Right cardiac atrium (tissue), 5 donors: ENCODE measurements at regions not wholly inside any gene's neighbourhood (a gene's known extent, or its start where the extent isn't known, plus 50 kb on each side); places are given as distances from the start of the nearest gene placed in this dataset.
A peak's percentile ranks its signal among the peaks of the same experiment; 100 is the strongest.

Experiments used
- ATAC-seq, 2 donors: fragments of 200-7000 bp; cut with Tn5 transposase; one replicate each; pipeline versions ENCODE4 v1.8.0 to v1.9.1; 2020; ENCODE audit warnings: moderate library complexity in 2 of 2, mild to moderate bottlenecking in 1 of 2
- DNase-seq, 3 donors: peaks; one replicate each; pipeline ENCODE4 v3.0.0-alpha.2; 2020
- H3K27ac ChIP-seq: one replicate; pipeline ENCODE4 v1.5.1; 2013; ENCODE audit warnings: mild to moderate bottlenecking, low read length, control low read depth, moderate library complexity
- H3K27me3 ChIP-seq: one replicate; pipeline ENCODE4 v1.6.1; 2013; ENCODE audit not compliant: control insufficient read depth, insufficient read depth
- H3K4me1 ChIP-seq: one replicate; pipeline ENCODE4 v1.6.1; 2013; ENCODE audit warnings: low read length; ENCODE audit not compliant: control insufficient read depth, insufficient read depth
- H3K4me3 ChIP-seq: one replicate; pipeline ENCODE4 v1.5.1; 2013; ENCODE audit warnings: low read length, control low read depth
- H3K9me3 ChIP-seq: one replicate; pipeline ENCODE4 v1.6.1; 2013; ENCODE audit warnings: low read length; ENCODE audit not compliant: control insufficient read depth
- WGBS: extraction: QIAGEN DNeasy Blood & Tissue Kit; methylation state at CpG from one replicate; pipeline ENCODE4 v1.1.7; 2013; 5-methylcytosine and 5-hydroxymethylcytosine counted together
- intact Hi-C, 4 donors: fragments of 100-400 bp; cut with DNase I; formaldehyde crosslinking; loops; one replicate each; pipeline versions ENCODE4 v1.11.0 to v1.14.0; 2022 to 2023
- donor health status: healthy with polysubstance abuse.
- donor health status: DM: no; HTN: yes; CAD: no.
- donor health status: DM: no; HTN: no; CAD: no.
- donor health status: DM: no; HTN: yes; CAD: no; lungs with severe emphysema.
- donor health status: DM: yes; HTN: yes; CAD: no.

GRCh38 chr18:47510831-47511230 lies 259.4 kb upstream of the SKOR2 start:
- H3K27me3 ChIP-seq, result no peaks in the 10 kb centered on the region
- H3K4me1 ChIP-seq, result peaks cover 2% of the 10 kb centered on the region
- 86% methylated on average over 4 of the region's 4 CpGs for WGBS
- H3K9me3 ChIP-seq, result no peaks in the 10 kb centered on the region
- H3K4me3 ChIP-seq, result no peak overlapping the region
- ATAC-seq (no peak), DNase-seq (no peak)
- H3K27ac ChIP-seq, result no peak overlapping the region
- intact Hi-C loops, result no loop called here

GRCh38 chr18:47507651-47508050 lies 256.2 kb upstream of the SKOR2 start:
- H3K4me1 ChIP-seq, result peaks cover 2% of the 10 kb centered on the region
- no peak for DNase-seq
- H3K27me3 ChIP-seq, result no peaks in the 10 kb centered on the region
- WGBS, result 86% methylated on average over 3 of the region's 3 CpGs
- no peak overlapping the region for H3K4me3 ChIP-seq
- ATAC-seq, result no peak
- H3K9me3 ChIP-seq, result no peaks in the 10 kb centered on the region
- no peak overlapping the region for H3K27ac ChIP-seq
- intact Hi-C loops, result no loop called here

- no peak for DNase-seq
- Histone ChIP-seq H3K4me3 (no peak overlapping the region), H3K9me3 (no peaks in the 10 kb centered on the region), H3K27me3 (no peaks in the 10 kb centered on the region), H3K4me1 (peaks cover 2% of the 10 kb centered on the region), H3K27ac (no peak overlapping the region)
- intact Hi-C loops, result no loop called here
- 78% methylated on average over 7 of the region's 7 CpGs for WGBS
- ATAC-seq, result no peak
Observed at GRCh38 chr18:47506897-47507296, 255.4 kb upstream of the SKOR2 start.

- DNase-seq (no peak), ATAC-seq (no peak)
- WGBS, result 66% methylated on average over 6 of the region's 6 CpGs
- Histone ChIP-seq H3K9me3 (no peaks in the 10 kb centered on the region), H3K27ac (no peak overlapping the region), H3K4me3 (no peak overlapping the region), H3K4me1 (no peaks in the 10 kb centered on the region), H3K27me3 (no peaks in the 10 kb centered on the region)
- intact Hi-C loops, result no loop called here
Observed at GRCh38 chr18:47501946-47502345, 250.5 kb upstream of the SKOR2 start.

- 63% methylated on average over 2 of the region's 2 CpGs for WGBS
- H3K4me1 ChIP-seq, result no peaks in the 10 kb centered on the region
- no peaks in the 10 kb centered on the region for H3K9me3 ChIP-seq
- intact Hi-C loops, result no loop called here
- no peak overlapping the region for H3K4me3 ChIP-seq
- H3K27ac ChIP-seq, result no peak overlapping the region
- no peaks in the 10 kb centered on the region for H3K27me3 ChIP-seq
- DNase-seq (no peak), ATAC-seq (no peak)
Observed at GRCh38 chr18:47500930-47501329, 249.5 kb upstream of the SKOR2 start.

- intact Hi-C loops, result loop anchor here in 1 of 4 donors (10.0 kb wide), 1 partner anchor 142 kb away; no protein-coding TSS in a partner anchor
- WGBS, result 84% methylated on average over 3 of the region's 3 CpGs
- no peaks in the 10 kb centered on the region for H3K9me3 ChIP-seq
- no peak overlapping the region for H3K27ac ChIP-seq
- peaks cover 2% of the 10 kb centered on the region for H3K4me1 ChIP-seq
- no peak for ATAC-seq
- H3K27me3 ChIP-seq, result no peaks in the 10 kb centered on the region
- no peak for DNase-seq
- H3K4me3 ChIP-seq, result no peak overlapping the region
Observed at GRCh38 chr18:47492691-47493090, 241.2 kb upstream of the SKOR2 start.

- no peaks in the 10 kb centered on the region for H3K27me3 ChIP-seq
- WGBS, result 6% methylated on average over 5 of the region's 5 CpGs
- ATAC-seq, result peak; percentile 73 to 79
Observed at GRCh38 chr18:47490882-47491281, 239.4 kb upstream of the SKOR2 start.

GRCh38 chr18:47485221-47485797 lies 233.8 kb upstream of the SKOR2 start:
- H3K27ac ChIP-seq, result no peak overlapping the region
- peak in 2 of 3 donors; percentile 67 to 71 for DNase-seq
- 53% methylated on average over 5 of the region's 5 CpGs for WGBS
- H3K9me3 ChIP-seq, result no peaks in the 10 kb centered on the region
- H3K4me1 ChIP-seq, result peaks cover 4% of the 10 kb centered on the region
- H3K27me3 ChIP-seq, result no peaks in the 10 kb centered on the region
- intact Hi-C loops, result no loop called here
- peak; percentile 49 to 53 for ATAC-seq
- no peak overlapping the region for H3K4me3 ChIP-seq

More at GRCh38 chr18:47490882-47491281, 239.4 kb upstream of the SKOR2 start:
- intact Hi-C loops, result loop anchor here in 1 of 4 donors (10.0 kb wide), 1 partner anchor 144 kb away; no protein-coding TSS in a partner anchor
- Histone ChIP-seq H3K4me3 (no peak overlapping the region), H3K27ac (no peak overlapping the region), H3K9me3 (no peaks in the 10 kb centered on the region), H3K4me1 (peaks cover 2% of the 10 kb centered on the region)
- no peak for DNase-seq

- intact Hi-C loops, result no loop called here
- DNase-seq, result no peak
- Histone ChIP-seq H3K27me3 (no peaks in the 10 kb centered on the region), H3K4me3 (no peak overlapping the region), H3K9me3 (no peaks in the 10 kb centered on the region), H3K27ac (peak overlapping the region; percentile 75), H3K4me1 (peaks cover 4% of the 10 kb centered on the region)
- peak; percentile 49 to 65 for ATAC-seq
- 47% methylated on average over 2 of the region's 2 CpGs for WGBS
Observed at GRCh38 chr18:47484068-47484467, 232.6 kb upstream of the SKOR2 start.

- ATAC-seq (no peak), DNase-seq (no peak)
- Histone ChIP-seq H3K4me3 (no peak overlapping the region), H3K4me1 (peaks cover under 1% of the 10 kb centered on the region), H3K9me3 (no peaks in the 10 kb centered on the region), H3K27ac (no peak overlapping the region), H3K27me3 (no peaks in the 10 kb centered on the region)
- WGBS, result 76% methylated on average over 4 of the region's 4 CpGs
- intact Hi-C loops, result no loop called here
Observed at GRCh38 chr18:47480166-47480565, 228.7 kb upstream of the SKOR2 start.

GRCh38 chr18:47471784-47472183 lies 220.3 kb upstream of the SKOR2 start:
- H3K27ac ChIP-seq, result no peak overlapping the region
- 71% methylated on average over 2 of the region's 2 CpGs for WGBS
- intact Hi-C loops, result no loop called here

GRCh38 chr18:47470941-47471340 lies 219.5 kb upstream of the SKOR2 start:
- intact Hi-C loops, result no loop called here
- Histone ChIP-seq H3K9me3 (no peaks in the 10 kb centered on the region), H3K27me3 (no peaks in the 10 kb centered on the region), H3K27ac (no peak overlapping the region), H3K4me1 (no peaks in the 10 kb centered on the region), H3K4me3 (no peak overlapping the region)
- no peak for ATAC-seq
- DNase-seq, result no peak
- 81% methylated on average over 2 of the region's 2 CpGs for WGBS

More at GRCh38 chr18:47471784-47472183, 220.3 kb upstream of the SKOR2 start:
- Histone ChIP-seq H3K27me3 (no peaks in the 10 kb centered on the region), H3K4me3 (no peak overlapping the region), H3K4me1 (no peaks in the 10 kb centered on the region), H3K9me3 (no peaks in the 10 kb centered on the region)
- DNase-seq, result no peak
- no peak for ATAC-seq
